ENCODE measurements at regions not wholly inside any gene's neighbourhood (a gene's known extent, or its start where the extent isn't known, plus 50 kb on each side); places are given as distances from the start of the nearest gene placed in this dataset.

GRCh38 chr7:45460379-45460778, 113.8 kb upstream of the ADCY1 start:
- POLR2A ChIA-PET (ENCODE audit: unreplicated experiment) = no interaction called here
- Histone ChIP-seq H3K56ac (ENCODE audit: extremely low read depth, insufficient read depth, low read length) (no peak overlapping the region), H2BK120ac (ENCODE audit: low read depth, low read length) (no peak overlapping the region), H3K27me3 (ENCODE audit: control insufficient read depth, insufficient read depth, low read length) (peaks cover 3% of the 10 kb centered on the region; the same call in 1 of the 2 replicates), H4K20me1 (ENCODE audit: insufficient read depth, low read length) (no peaks in the 10 kb centered on the region), H2BK20ac (ENCODE audit: low read depth, low read length) (no peak overlapping the region), H3K4me2 (ENCODE audit: low read depth, low read length) (no peak overlapping the region), H3K9ac (ENCODE audit: low read depth, low read length) (no peak overlapping the region), H3K4me1 (ENCODE audit: control insufficient read depth, insufficient read depth, low read length) (no peaks in the 10 kb centered on the region), H2BK5ac (ENCODE audit: low read depth, low read length, poor library complexity, severe bottlenecking) (no peak overlapping the region), H3K9me3 (ENCODE audit: control insufficient read depth, insufficient read depth, low read length) (no peaks in the 10 kb centered on the region), H2AK9ac (replicated peaks; ENCODE audit: low read depth, low read length, poor library complexity) (no peak overlapping the region), H3K4me3 (ENCODE audit: insufficient read depth, low read depth, low read length) (no peak overlapping the region), H4K5ac (ENCODE audit: low read depth, low read length) (no peak overlapping the region), H3K9me1 (ENCODE audit: insufficient read depth, low read length) (no peaks in the 10 kb centered on the region), H2AFZ (replicated peaks; ENCODE audit: low read length, poor library complexity) (no peak overlapping the region), H3K23ac (ENCODE audit: low read depth, low read length) (no peak overlapping the region), H3K27ac (ENCODE audit: insufficient read depth, low read length) (no peak overlapping the region), H2AK5ac (ENCODE audit: low read depth, low read length) (no peak overlapping the region), H4K8ac (ENCODE audit: low read depth in 2 of 2, low read length in 2 of 2) (no peak overlapping the region), H3K18ac (ENCODE audit: low read depth, low read length) (no peak overlapping the region), H3K4ac (ENCODE audit: low read depth, low read length) (no peak overlapping the region), H3K79me1 (ENCODE audit: low read depth in 1 of 2, low read length in 2 of 2) (no peaks in the 10 kb centered on the region), H2BK15ac (ENCODE audit: low read depth, low read length) (no peak overlapping the region), H4K91ac (ENCODE audit: insufficient read depth, low read depth, low read length) (no peak overlapping the region), H3K36me3 (ENCODE audit: control insufficient read depth, insufficient read depth, low read length) (no peaks in the 10 kb centered on the region), H3K14ac (replicated peaks; ENCODE audit: low read depth, low read length) (no peak overlapping the region)
- CTCF ChIA-PET = no interaction called here
- BruUV-seq (replicated peaks) = no TSS peak
- no peak for ATAC-seq (ENCODE audit: low read depth)
- TF ChIP-seq CHD1 (IDR thresholded peaks at IDR 0.05; ENCODE audit: low read depth, low read length) (no peak), RAD21 (IDR thresholded peaks at IDR 0.05; ENCODE audit: low read length) (no peak), ELK1 (IDR thresholded peaks at IDR 0.05; ENCODE audit: borderline replicate concordance, low read depth, low read length) (no peak), MAZ (IDR thresholded peaks at IDR 0.05; ENCODE audit: borderline replicate concordance, low read depth, low read length) (no peak), POLR2A (IDR thresholded peaks at IDR 0.05; ENCODE audit: low read depth, low read length) (no peak), RCOR1 (IDR thresholded peaks at IDR 0.05; ENCODE audit: insufficient replicate concordance, low read length) (no peak), USF2 (IDR thresholded peaks at IDR 0.05; ENCODE audit: low read depth, low read length) (no peak), CEBPB (IDR thresholded peaks at IDR 0.05; ENCODE audit: low read depth, low read length) (no peak), CTCF (conservative IDR thresholded peaks at IDR 0.05; ENCODE audit: low read depth, low read length) (no peak), FOS (IDR thresholded peaks at IDR 0.05; ENCODE audit: low read depth, low read length) (no peak), MAFK (IDR thresholded peaks at IDR 0.05; ENCODE audit: low read depth, low read length) (no peak), MXI1 (IDR thresholded peaks at IDR 0.05; ENCODE audit: borderline replicate concordance, low read depth, low read length) (no peak), BHLHE40 (IDR thresholded peaks at IDR 0.05; ENCODE audit: low read depth, low read length) (no peak)
- dilution Hi-C loops (cut with HindIII; ENCODE audit: low sequenced_read_pairs, unreplicated experiment) (no loop called here), intact Hi-C loops (cut with micrococcal nuclease) (no loop called here), in situ Hi-C loops (cut with MboI; ENCODE audit: low sequenced_read_pairs) (no loop called here)
- DNase-seq = no peak
- no CpG with 5 or more reads among the region's 3 CpGs for WGBS, 2 experiments (ENCODE audit: extremely low coverage in 2 of 2, insufficient read length in 1 of 2)
